MM.1S (cell line): ENCODE measurements at regions not wholly inside any gene's neighbourhood (a gene's known extent, or its start where the extent isn't known, plus 50 kb on each side); places are given as distances from the start of the nearest gene placed in this dataset.

Experiments
- DNase-seq: peaks from one replicate; pipeline ENCODE4 v3.0.0-alpha.2; 2015
- H2AFZ ChIP-seq: fragments of 300-600 bp; sonication (generic); 2 replicates; pipeline ENCODE4 v1.6.0; 2016; ENCODE audit warnings: antibody characterized with exemption, low read length
- H3F3A ChIP-seq: fragments of 300-600 bp; sonication (generic); 2 replicates; pipeline ENCODE4 v1.6.1; 2016; ENCODE audit warnings: mild to moderate bottlenecking, antibody characterized with exemption, low read length, moderate library complexity, mixed read lengths; ENCODE audit not compliant: insufficient read depth
- H3K27ac ChIP-seq: fragments of 300-600 bp; sonication (generic); 2 replicates; pipeline ENCODE4 v1.5.1; 2016; ENCODE audit warnings: mild to moderate bottlenecking, low read length
- H3K27me3 ChIP-seq: fragments of 300-600 bp; sonication (generic); replicated peaks from 2 replicates; pipeline ENCODE4 v1.6.0; 2016; ENCODE audit warnings: low read length; ENCODE audit not compliant: insufficient read depth
- H3K36me3 ChIP-seq: fragments of 300-600 bp; sonication (generic); replicated peaks from 2 replicates; pipeline ENCODE4 v1.6.1; 2016; ENCODE audit warnings: mild to moderate bottlenecking, low read length, mixed read lengths; ENCODE audit not compliant: insufficient read depth
- H3K4me1 ChIP-seq: fragments of 300-600 bp; sonication (generic); 2 replicates; pipeline ENCODE4 v1.6.1; 2016; ENCODE audit warnings: low read length, mixed read lengths
- H3K4me2 ChIP-seq: fragments of 300-600 bp; sonication (generic); 2 replicates; pipeline ENCODE4 v1.6.0; 2016; ENCODE audit warnings: low read depth, low read length
- H3K4me3 ChIP-seq: fragments of 300-600 bp; sonication (generic); 2 replicates; pipeline ENCODE4 v1.5.1; 2016; ENCODE audit warnings: low read length, mixed read lengths
- H3K79me2 ChIP-seq: fragments of 300-600 bp; sonication (generic); 2 replicates; pipeline ENCODE4 v1.6.1; 2016; ENCODE audit warnings: mixed run types, low read length, mixed read lengths
- H3K9ac ChIP-seq: fragments of 300-600 bp; sonication (generic); 2 replicates; pipeline ENCODE4 v1.6.1; 2016; ENCODE audit warnings: low read length, mixed read lengths
- H3K9me2 ChIP-seq: fragments of 300-600 bp; sonication (generic); replicated peaks from 2 replicates; pipeline ENCODE4 v1.6.1; 2016; ENCODE audit warnings: mild to moderate bottlenecking, low read length, mixed read lengths; ENCODE audit not compliant: insufficient read depth
- H3K9me3 ChIP-seq: fragments of 300-600 bp; sonication (generic); replicated peaks from 2 replicates; pipeline ENCODE4 v1.6.1; 2016; ENCODE audit warnings: mild to moderate bottlenecking, low read length, mixed read lengths; ENCODE audit not compliant: insufficient read depth
- H4K20me1 ChIP-seq: fragments of 300-600 bp; sonication (generic); 2 replicates; pipeline ENCODE4 v1.6.1; 2016; ENCODE audit warnings: mild to moderate bottlenecking, low read length, moderate library complexity, mixed read lengths; ENCODE audit not compliant: insufficient read depth
- EZH2 ChIP-seq: fragments of 300-600 bp; sonication (generic); optimal IDR thresholded peaks from 2 replicates; pipeline ENCODE3; 2017; ENCODE audit warnings: low read depth, mild to moderate bottlenecking, antibody characterized with exemption, low read length, mixed read lengths
- EZH2phosphoT487 ChIP-seq: fragments of 300-600 bp; sonication (generic); IDR thresholded peaks from 2 replicates; pipeline ENCODE4 v1.6.1; 2018; ENCODE audit warnings: antibody characterized with exemption, low read length
- TF ChIP-seq, protein P1 (sequence below): fragments of 300-600 bp; sonication (generic); IDR thresholded peaks from 2 replicates; pipeline ENCODE4 v1.5.1; 2016; ENCODE audit warnings: antibody characterized with exemption, low read length, mixed read lengths

DNA sequence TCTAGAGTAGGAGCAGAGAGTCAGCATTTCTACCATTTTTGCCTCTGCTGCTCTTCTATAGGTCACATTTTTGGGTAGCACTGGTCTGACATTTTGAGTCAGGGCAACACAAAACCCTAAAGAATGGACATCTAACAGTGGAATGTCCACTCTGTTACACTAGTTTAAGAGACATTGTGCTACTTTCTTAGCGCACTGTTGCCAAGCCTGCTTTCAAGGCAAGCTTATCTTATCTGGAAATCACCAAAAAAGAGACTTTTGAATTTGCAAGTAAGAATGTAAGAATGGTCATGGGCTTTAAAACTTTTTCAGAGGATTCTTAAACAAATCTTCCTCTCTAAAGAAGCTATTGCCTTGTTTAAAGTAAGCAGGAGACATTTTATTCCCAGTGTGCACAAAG is 73.0 kb upstream of the STARD4 start:
- TF ChIP-seq, protein P1, sequence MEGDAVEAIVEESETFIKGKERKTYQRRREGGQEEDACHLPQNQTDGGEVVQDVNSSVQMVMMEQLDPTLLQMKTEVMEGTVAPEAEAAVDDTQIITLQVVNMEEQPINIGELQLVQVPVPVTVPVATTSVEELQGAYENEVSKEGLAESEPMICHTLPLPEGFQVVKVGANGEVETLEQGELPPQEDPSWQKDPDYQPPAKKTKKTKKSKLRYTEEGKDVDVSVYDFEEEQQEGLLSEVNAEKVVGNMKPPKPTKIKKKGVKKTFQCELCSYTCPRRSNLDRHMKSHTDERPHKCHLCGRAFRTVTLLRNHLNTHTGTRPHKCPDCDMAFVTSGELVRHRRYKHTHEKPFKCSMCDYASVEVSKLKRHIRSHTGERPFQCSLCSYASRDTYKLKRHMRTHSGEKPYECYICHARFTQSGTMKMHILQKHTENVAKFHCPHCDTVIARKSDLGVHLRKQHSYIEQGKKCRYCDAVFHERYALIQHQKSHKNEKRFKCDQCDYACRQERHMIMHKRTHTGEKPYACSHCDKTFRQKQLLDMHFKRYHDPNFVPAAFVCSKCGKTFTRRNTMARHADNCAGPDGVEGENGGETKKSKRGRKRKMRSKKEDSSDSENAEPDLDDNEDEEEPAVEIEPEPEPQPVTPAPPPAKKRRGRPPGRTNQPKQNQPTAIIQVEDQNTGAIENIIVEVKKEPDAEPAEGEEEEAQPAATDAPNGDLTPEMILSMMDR, result no peak
- no peak for TF ChIP-seq EZH2
- no peak for TF ChIP-seq EZH2phosphoT487
- H3K4me2 ChIP-seq, result no peak overlapping the region

DNA sequence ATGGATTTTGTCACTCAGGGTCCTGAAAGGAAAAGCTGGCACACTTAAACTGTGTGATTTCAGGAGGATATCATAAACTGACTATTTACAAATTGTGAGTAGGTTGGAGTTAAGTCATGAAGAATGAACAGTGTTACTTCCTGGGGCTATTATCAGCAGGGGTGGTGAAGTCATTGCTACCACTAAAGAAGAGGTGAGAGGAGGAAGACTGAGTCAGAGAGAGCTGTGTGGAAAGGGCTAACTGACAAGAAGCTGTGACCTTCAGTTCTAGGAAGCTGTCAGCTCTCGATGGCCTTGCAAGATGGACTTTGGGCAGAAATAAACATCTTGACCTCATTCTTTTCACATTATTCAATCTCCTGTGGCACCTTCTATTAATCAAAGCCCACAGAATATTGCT is 72.3 kb upstream of the STARD4 start:
- Histone ChIP-seq H3K36me3 (no peaks in the 10 kb centered on the region), H3K27ac (no peak overlapping the region), H3K79me2 (no peaks in the 10 kb centered on the region), H3K9ac (no peak overlapping the region), H3F3A (no peaks in the 10 kb centered on the region), H3K9me2 (no peaks in the 10 kb centered on the region), H3K27me3 (no peaks in the 10 kb centered on the region), H3K4me3 (no peak overlapping the region), H2AFZ (no peak overlapping the region), H3K9me3 (no peaks in the 10 kb centered on the region), H3K4me2 (no peak overlapping the region), H3K4me1 (no peaks in the 10 kb centered on the region), H4K20me1 (no peaks in the 10 kb centered on the region)
- TF ChIP-seq EZH2, result no peak
- no peak for TF ChIP-seq EZH2phosphoT487
- TF ChIP-seq, protein P1, result no peak
- DNase-seq, result no peak

More for the DNA sequence above, 73.0 kb upstream of the STARD4 start:
- no peaks in the 10 kb centered on the region for H3K27me3 ChIP-seq
- H2AFZ ChIP-seq, result no peak overlapping the region
- DNase-seq, result no peak
- no peaks in the 10 kb centered on the region for H3K9me3 ChIP-seq
- H3K4me1 ChIP-seq, result no peaks in the 10 kb centered on the region
- H3F3A ChIP-seq, result no peaks in the 10 kb centered on the region
- no peaks in the 10 kb centered on the region for H3K79me2 ChIP-seq
- no peaks in the 10 kb centered on the region for H3K36me3 ChIP-seq
- no peak overlapping the region for H3K9ac ChIP-seq
- no peak overlapping the region for H3K4me3 ChIP-seq
- H3K9me2 ChIP-seq, result no peaks in the 10 kb centered on the region
- no peak overlapping the region for H3K27ac ChIP-seq
- no peaks in the 10 kb centered on the region for H4K20me1 ChIP-seq

DNA sequence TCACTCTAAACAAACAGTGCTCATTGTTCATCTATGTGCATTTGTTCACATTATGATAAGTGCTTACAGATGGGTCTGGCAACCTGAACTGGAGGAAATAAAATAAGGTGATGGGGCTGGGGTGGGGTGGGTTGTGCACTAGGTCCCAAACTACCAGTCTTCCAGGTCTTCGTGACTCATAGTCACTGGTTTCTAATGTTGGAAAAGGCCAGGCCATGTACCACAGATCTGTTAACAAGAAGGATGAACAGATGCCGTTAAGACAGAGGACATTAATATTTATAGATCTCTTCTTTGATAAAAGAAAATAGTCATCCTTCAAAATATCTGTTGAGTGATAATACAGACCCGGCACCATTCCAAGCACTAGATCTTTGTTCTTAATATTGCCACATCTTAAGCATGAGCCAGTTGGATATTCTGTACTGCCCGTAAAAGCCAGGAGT is 71.4 kb upstream of the STARD4 start:
- Histone ChIP-seq H4K20me1 (no peaks in the 10 kb centered on the region), H3K9me2 (no peaks in the 10 kb centered on the region), H3K9ac (no peak overlapping the region), H2AFZ (no peak overlapping the region), H3K27me3 (no peaks in the 10 kb centered on the region), H3K79me2 (no peaks in the 10 kb centered on the region), H3K4me2 (no peak overlapping the region), H3K27ac (no peak overlapping the region), H3K36me3 (no peaks in the 10 kb centered on the region), H3K9me3 (no peaks in the 10 kb centered on the region), H3F3A (no peaks in the 10 kb centered on the region), H3K4me1 (no peaks in the 10 kb centered on the region), H3K4me3 (no peak overlapping the region)
- no peak for DNase-seq
- TF ChIP-seq EZH2 (no peak), EZH2phosphoT487 (no peak)
- TF ChIP-seq, protein P1, result no peak
